ENCODE measurements at regions not wholly inside any gene's neighbourhood (a gene's known extent, or its start where the extent isn't known, plus 50 kb on each side); places are given as distances from the start of the nearest gene placed in this dataset.

DNA sequence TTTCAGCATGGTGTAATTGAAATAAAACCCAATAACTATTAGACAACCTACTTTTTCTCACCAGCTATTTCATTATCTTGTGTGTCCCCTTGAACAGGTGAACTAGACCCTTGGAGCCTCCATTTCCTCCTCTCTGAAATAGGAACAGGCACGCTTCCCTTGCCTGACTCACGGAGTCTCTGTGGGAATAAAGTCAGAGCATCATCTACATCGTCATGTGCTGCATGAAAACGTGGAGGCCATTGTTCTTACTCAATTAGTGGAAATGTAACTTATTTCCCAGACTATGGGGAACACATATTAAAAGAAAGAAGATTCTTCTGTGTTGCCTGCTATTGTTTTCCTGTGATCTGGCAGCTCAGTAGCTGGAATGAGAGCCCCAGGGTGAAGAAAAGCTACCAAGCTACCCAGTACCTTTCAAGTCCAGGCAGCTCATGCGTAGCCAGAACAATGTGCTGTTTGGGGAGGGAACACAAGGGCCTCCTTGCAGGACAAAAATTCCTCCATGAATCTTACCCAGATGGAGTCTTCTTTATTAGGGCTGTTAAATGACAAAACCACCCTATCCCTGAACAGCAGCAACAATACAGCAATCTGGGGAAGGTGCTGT lies 59.8 kb downstream of the SOX11 start:
- Mint-ChIP-seq H3K27me3 (no peaks in the 10 kb centered on the region), H3K9me3 (no peaks in the 10 kb centered on the region), H3K36me3 (ENCODE audit: low read depth) (no peaks in the 10 kb centered on the region), H3K4me3 (no peak overlapping the region), H3K4me1 (no peaks in the 10 kb centered on the region), H3K27ac (no peak overlapping the region)
- intact Hi-C loops (cut with micrococcal nuclease): no loop called here
- DNase-seq: no peak

DNA sequence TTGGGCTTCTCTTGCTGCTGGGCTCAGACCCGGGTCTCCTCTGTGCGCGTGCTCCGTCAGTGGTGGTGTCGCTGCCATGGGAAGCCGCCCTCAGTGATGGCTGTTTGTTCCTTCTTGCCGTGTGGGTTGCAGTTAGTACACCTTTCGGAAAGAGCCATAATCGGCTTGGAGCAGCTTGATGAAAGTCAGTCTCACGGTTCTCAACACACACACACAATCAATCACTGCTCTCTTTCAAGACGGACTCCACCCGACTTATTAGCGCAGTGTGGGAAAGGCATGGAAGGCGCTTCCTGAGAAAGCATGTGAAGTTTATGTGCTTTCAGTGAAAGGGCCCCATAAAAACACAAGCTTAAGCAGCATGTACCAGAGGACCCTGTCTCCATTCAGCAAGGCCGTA lies 64.1 kb downstream of the SOX11 start:
- Mint-ChIP-seq H3K9me3 (no peaks in the 10 kb centered on the region), H3K27ac (no peak overlapping the region), H3K27me3 (no peaks in the 10 kb centered on the region), H3K4me1 (no peaks in the 10 kb centered on the region), H3K4me3 (no peak overlapping the region), H3K36me3 (ENCODE audit: low read depth) (no peaks in the 10 kb centered on the region)
- DNase-seq: no peak
- intact Hi-C loops (cut with micrococcal nuclease): no loop called here

DNA sequence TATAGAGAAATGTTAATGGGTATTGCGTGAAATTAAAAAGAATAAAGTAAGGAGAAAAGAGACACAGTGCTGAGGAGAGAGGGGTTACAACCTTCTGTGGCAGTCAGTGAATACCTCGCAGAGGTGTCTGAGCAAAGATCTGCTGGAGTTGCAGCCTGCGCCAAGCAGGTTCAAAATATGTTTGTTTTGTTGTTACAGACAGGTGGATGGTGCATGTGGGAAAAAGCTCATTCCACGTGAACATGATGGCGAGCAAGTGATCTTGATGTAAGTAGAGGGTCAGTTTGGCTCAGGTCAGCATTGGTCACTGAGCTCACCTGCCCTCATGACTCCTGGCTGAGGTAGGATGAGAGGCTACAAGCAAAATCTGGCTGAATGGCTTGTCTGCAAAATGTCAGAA lies 66.2 kb downstream of the SOX11 start:
- no peak for DNase-seq
- no peaks in the 10 kb centered on the region for H3K9me3 Mint-ChIP-seq

GRCh38 chr2:5759949-5760348 lies 67.8 kb downstream of the SOX11 start:
- H3K27me3 Mint-ChIP-seq: no peaks in the 10 kb centered on the region
- H3K4me1 Mint-ChIP-seq: no peaks in the 10 kb centered on the region
- intact Hi-C loops (cut with micrococcal nuclease): no loop called here
- no peak for DNase-seq
- H3K27ac Mint-ChIP-seq: no peak overlapping the region
- no peaks in the 10 kb centered on the region for H3K9me3 Mint-ChIP-seq
- no peak overlapping the region for H3K4me3 Mint-ChIP-seq
- H3K36me3 Mint-ChIP-seq (ENCODE audit: low read depth): no peaks in the 10 kb centered on the region

More for the DNA sequence above, 66.2 kb downstream of the SOX11 start:
- intact Hi-C loops (cut with micrococcal nuclease): no loop called here
- H3K36me3 Mint-ChIP-seq (ENCODE audit: low read depth): no peaks in the 10 kb centered on the region
- no peak overlapping the region for H3K27ac Mint-ChIP-seq
- no peaks in the 10 kb centered on the region for H3K4me1 Mint-ChIP-seq
- H3K27me3 Mint-ChIP-seq: no peaks in the 10 kb centered on the region
- no peak overlapping the region for H3K4me3 Mint-ChIP-seq

DNA sequence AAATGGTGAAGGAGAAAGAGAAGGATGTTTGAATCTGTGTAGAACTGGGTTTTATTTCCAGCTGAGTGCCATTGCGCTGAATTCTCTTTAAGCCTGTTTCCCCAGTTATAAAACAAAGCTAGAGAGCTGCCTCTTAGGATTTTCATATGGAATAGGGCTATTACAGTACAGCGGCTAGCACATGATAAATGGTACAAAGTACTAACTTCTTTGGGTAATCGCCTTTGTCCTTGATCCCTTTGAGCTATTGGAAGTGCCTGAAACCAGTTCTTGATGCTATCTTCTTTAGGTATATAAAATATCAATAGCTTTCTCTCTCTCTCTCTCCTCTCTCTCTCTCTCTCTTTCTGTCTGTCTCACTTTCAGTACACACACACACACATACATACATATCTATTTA lies 71.3 kb downstream of the SOX11 start:
- Mint-ChIP-seq H3K27me3 (no peaks in the 10 kb centered on the region), H3K9me3 (no peaks in the 10 kb centered on the region), H3K4me1 (no peaks in the 10 kb centered on the region), H3K27ac (no peak overlapping the region), H3K4me3 (no peak overlapping the region), H3K36me3 (ENCODE audit: low read depth) (no peaks in the 10 kb centered on the region)
- no peak for DNase-seq
- intact Hi-C loops (cut with micrococcal nuclease): no loop called here

DNA sequence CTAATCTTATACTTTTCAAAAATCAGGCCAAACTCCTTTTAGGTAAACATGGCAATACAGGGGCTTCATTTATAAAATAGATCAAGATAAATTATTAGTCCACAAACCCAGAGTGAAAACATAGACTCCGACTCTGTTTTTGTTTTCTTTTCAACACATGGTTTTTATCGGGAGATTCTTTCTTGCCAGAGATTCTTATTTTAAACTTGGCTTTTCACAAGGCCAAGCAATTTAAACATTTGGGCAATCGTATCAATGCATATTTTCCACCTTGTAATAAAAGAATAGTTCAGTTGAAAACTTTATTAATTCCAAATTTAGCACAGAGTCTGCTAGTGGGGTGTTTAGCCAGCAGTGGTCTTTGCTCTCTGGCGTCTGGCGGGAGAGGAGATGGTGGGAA lies 71.9 kb downstream of the SOX11 start:
- Mint-ChIP-seq H3K27me3 (no peaks in the 10 kb centered on the region), H3K4me3 (no peak overlapping the region), H3K27ac (no peak overlapping the region), H3K9me3 (no peaks in the 10 kb centered on the region), H3K4me1 (no peaks in the 10 kb centered on the region), H3K36me3 (ENCODE audit: low read depth) (no peaks in the 10 kb centered on the region)
- intact Hi-C loops (cut with micrococcal nuclease): no loop called here
- DNase-seq: no peak

DNA sequence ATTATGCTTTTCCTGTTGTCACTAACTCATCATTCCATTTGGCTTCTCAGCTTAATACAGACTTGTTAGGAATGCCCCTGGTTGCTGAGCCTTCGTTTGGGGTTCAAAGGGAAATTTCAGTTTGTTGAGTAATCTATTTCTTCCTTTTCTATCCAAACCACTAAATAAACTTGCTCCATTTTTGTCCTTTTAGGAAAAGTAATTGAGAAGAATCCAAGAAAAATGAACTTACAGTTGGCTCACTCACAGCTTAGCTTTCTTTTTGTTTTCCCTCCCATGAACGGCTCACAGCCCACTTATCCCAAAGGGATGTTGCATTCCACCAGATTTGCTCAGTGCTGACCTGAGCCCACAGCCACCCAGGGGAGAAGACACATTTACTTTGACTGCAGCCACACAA lies 73.9 kb downstream of the SOX11 start:
- intact Hi-C loops (cut with micrococcal nuclease): no loop called here
- Mint-ChIP-seq H3K27me3 (no peaks in the 10 kb centered on the region), H3K4me1 (no peaks in the 10 kb centered on the region), H3K36me3 (ENCODE audit: low read depth) (no peaks in the 10 kb centered on the region), H3K4me3 (no peak overlapping the region), H3K27ac (no peak overlapping the region), H3K9me3 (no peaks in the 10 kb centered on the region)
- no peak for DNase-seq

- no peaks in the 10 kb centered on the region for H3K36me3 Mint-ChIP-seq (ENCODE audit: low read depth)
These were observed 74.4 kb downstream of the SOX11 start for GRCh38 chr2:5766561-5766960.

DNA sequence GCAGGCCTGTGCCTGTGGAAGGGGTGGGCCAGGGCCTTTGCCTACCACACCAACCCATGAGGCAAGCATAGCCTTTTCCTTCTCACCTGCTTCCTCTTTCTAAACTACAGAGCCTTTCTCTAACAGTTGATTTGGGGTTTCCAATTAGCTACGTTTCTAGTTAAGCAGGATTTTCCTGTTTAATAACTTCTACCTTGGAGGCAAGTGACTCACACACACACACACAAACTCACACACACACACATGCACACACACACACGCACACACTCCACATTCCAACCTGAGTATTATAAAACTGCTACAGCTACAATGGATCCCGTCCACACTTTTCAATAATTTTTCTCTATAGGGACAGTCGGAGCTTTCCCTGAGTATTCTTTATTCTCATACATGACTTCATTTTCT lies 84.9 kb downstream of the SOX11 start:
- no peak for DNase-seq
- no peak overlapping the region for H3K27ac Mint-ChIP-seq
- no peaks in the 10 kb centered on the region for H3K27me3 Mint-ChIP-seq
- no peaks in the 10 kb centered on the region for H3K4me1 Mint-ChIP-seq
- no peaks in the 10 kb centered on the region for H3K36me3 Mint-ChIP-seq (ENCODE audit: low read depth)
- intact Hi-C loops (cut with micrococcal nuclease): no loop called here
- H3K4me3 Mint-ChIP-seq: no peak overlapping the region
- H3K9me3 Mint-ChIP-seq: peaks cover 5% of the 10 kb centered on the region

More at GRCh38 chr2:5766561-5766960, 74.4 kb downstream of the SOX11 start:
- DNase-seq: no peak
- intact Hi-C loops (cut with micrococcal nuclease): no loop called here
- no peaks in the 10 kb centered on the region for H3K27me3 Mint-ChIP-seq
- no peaks in the 10 kb centered on the region for H3K9me3 Mint-ChIP-seq
- H3K4me1 Mint-ChIP-seq: no peaks in the 10 kb centered on the region
- H3K4me3 Mint-ChIP-seq: no peak overlapping the region
- H3K27ac Mint-ChIP-seq: no peak overlapping the region

GRCh38 chr2:5781679-5782078 lies 89.5 kb downstream of the SOX11 start:
- H3K4me1 Mint-ChIP-seq: no peaks in the 10 kb centered on the region
- peaks cover 16% of the 10 kb centered on the region for H3K9me3 Mint-ChIP-seq
- H3K27me3 Mint-ChIP-seq: no peaks in the 10 kb centered on the region
- no peak overlapping the region for H3K27ac Mint-ChIP-seq
- no peak overlapping the region for H3K4me3 Mint-ChIP-seq
- no peaks in the 10 kb centered on the region for H3K36me3 Mint-ChIP-seq (ENCODE audit: low read depth)
- intact Hi-C loops (cut with micrococcal nuclease): no loop called here
- no peak for DNase-seq

DNA sequence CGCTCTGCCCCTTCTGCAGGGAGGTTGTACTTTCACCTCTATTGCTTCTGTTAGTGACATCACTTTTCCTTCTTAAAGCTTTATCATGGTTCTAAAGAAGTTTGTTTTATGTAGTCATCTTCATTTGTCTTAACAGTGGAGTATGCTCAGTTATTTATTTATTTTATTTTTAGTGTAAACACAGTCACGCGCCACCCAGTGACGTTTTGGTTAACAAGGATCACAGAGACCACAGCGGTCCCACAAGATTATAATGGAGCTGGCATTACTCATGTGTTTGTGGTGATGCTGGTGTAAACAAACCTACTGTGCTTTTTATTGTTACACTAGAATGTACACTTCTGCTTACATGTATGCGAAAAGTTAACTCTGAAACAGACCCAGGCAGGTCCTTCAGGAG lies 89.9 kb downstream of the SOX11 start:
- Mint-ChIP-seq H3K4me3 (no peak overlapping the region), H3K27me3 (no peaks in the 10 kb centered on the region), H3K4me1 (no peaks in the 10 kb centered on the region), H3K27ac (no peak overlapping the region), H3K9me3 (peaks cover 16% of the 10 kb centered on the region), H3K36me3 (ENCODE audit: low read depth) (no peaks in the 10 kb centered on the region)
- DNase-seq: no peak
- intact Hi-C loops (cut with micrococcal nuclease): no loop called here

DNA sequence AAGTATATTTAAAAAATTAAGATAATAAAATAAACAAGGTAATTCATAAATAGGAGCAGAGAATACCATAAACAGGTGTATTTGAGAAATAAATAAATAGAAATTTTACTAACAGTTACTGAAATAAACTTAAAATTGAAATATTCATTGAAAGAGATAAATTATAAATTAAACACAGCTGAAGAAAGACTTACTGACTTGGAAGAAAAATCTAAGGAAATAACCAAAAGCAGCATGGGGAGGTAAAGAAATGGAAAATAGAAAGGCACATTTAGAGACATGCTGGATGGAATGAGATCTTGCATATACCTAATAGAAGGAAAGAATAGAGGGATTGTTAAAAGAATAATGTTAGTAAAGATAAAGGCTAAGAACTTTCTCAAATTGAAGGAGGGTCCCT lies 96.3 kb downstream of the SOX11 start:
- no peak for DNase-seq
- intact Hi-C loops (cut with micrococcal nuclease): no loop called here
- Mint-ChIP-seq H3K9me3 (peaks cover 19% of the 10 kb centered on the region), H3K4me3 (no peak overlapping the region), H3K36me3 (ENCODE audit: low read depth) (no peaks in the 10 kb centered on the region), H3K27ac (no peak overlapping the region), H3K27me3 (no peaks in the 10 kb centered on the region), H3K4me1 (no peaks in the 10 kb centered on the region)

DNA sequence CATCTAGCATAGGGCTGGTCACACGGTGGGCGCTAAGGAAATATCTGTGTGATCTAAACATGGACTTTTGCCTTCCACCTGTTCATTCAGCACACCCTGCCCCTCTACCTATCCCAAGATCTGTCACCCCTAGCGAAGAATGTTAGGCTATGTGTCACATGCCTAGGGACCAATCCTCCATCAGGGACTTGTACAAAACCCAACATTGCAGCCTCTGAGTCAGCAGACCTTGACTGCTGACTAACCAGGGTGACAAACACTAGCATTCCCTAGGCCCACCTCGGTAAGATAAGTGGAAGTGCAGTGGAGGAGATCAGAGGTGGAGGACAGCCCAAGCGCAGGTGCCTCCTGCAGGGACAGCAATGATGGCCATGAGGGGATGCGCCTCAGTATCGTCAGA lies 99.2 kb downstream of the SOX11 start:
- peaks cover 11% of the 10 kb centered on the region for H3K9me3 Mint-ChIP-seq
- H3K36me3 Mint-ChIP-seq (ENCODE audit: low read depth): no peaks in the 10 kb centered on the region
- no peak for DNase-seq
- H3K27me3 Mint-ChIP-seq: no peaks in the 10 kb centered on the region
- intact Hi-C loops (cut with micrococcal nuclease): no loop called here
- no peak overlapping the region for H3K27ac Mint-ChIP-seq
- no peak overlapping the region for H3K4me3 Mint-ChIP-seq
- H3K4me1 Mint-ChIP-seq: no peaks in the 10 kb centered on the region

DNA sequence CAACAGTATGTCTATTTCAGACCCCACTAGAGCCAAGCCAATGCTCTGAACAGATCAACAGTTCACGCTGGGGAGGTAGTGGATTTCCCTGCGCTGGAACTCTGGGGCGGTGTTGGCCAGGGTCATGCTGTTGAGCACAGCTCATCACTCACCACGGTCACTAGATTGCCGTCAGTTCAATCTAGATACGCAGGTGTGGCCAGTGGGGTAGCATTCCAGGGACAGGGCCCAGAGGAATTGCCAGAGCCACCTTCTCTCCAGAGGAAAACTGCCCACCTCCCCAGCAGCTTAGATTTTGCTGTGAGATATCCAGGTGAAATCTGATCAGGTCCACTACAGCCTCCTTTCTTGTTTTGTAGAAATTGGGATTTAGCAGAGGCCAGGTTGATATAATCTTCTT lies 101.8 kb downstream of the SOX11 start:
- Mint-ChIP-seq H3K36me3 (ENCODE audit: low read depth) (no peaks in the 10 kb centered on the region), H3K4me1 (no peaks in the 10 kb centered on the region), H3K4me3 (no peak overlapping the region), H3K9me3 (peaks cover 4% of the 10 kb centered on the region), H3K27me3 (no peaks in the 10 kb centered on the region), H3K27ac (no peak overlapping the region)
- no peak for DNase-seq
- intact Hi-C loops (cut with micrococcal nuclease): no loop called here

- H3K4me1 Mint-ChIP-seq: no peaks in the 10 kb centered on the region
- no peaks in the 10 kb centered on the region for H3K27me3 Mint-ChIP-seq
- H3K9me3 Mint-ChIP-seq: peaks cover 4% of the 10 kb centered on the region
- H3K27ac Mint-ChIP-seq: no peak overlapping the region
- no peaks in the 10 kb centered on the region for H3K36me3 Mint-ChIP-seq (ENCODE audit: low read depth)
- intact Hi-C loops (cut with micrococcal nuclease): no loop called here
- no peak overlapping the region for H3K4me3 Mint-ChIP-seq
- no peak for DNase-seq
These were observed 105.9 kb downstream of the SOX11 start for GRCh38 chr2:5798084-5798483.

Data from activated CD4-positive, alpha-beta T cell treated with anti-CD3 and anti-CD28 coated beads, Interleukin-2, amount 10 ng/mL, durations not matched to agents 24 days and 14 days (primary cell).